ENCODE measurements at regions not wholly inside any gene's neighbourhood (a gene's known extent, or its start where the extent isn't known, plus 50 kb on each side); places are given as distances from the start of the nearest gene placed in this dataset.

DNA sequence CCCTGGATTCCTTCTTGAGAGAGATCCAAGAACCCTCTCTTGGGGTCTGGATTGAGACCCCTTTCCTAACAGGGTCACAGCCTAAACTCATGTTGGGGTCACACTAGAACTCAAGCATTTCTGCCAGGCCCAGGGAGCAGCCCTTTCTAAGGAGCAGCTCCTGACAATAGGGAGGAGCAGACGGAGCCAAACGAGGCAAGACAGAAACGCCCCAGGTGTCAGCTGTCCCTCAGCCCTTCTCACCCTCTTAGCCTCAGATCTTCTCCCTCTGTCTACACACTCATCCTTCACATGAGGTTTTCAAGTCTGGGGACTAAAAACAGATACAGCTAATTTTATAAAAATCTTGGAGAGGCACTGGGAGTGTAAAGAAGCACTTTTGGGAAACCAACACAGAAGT lies 157.2 kb downstream of the SOCS6 start:
- Mint-ChIP-seq H3K4me3 (no peak overlapping the region), H3K27ac (no peak overlapping the region), H3K9me3 (peaks cover 19% of the 10 kb centered on the region), H3K27me3 (peaks cover 5% of the 10 kb centered on the region), H3K4me1 (no peaks in the 10 kb centered on the region), H3K36me3 (ENCODE audit: low read depth) (no peaks in the 10 kb centered on the region)
- DNase-seq: no peak
- CTCF ChIA-PET: interaction anchor here (0.9 kb wide), 1 partner anchor 12 kb away, joined by 3 read pairs; no protein-coding TSS in a partner anchor
- POLR2A ChIA-PET: no interaction called here

DNA sequence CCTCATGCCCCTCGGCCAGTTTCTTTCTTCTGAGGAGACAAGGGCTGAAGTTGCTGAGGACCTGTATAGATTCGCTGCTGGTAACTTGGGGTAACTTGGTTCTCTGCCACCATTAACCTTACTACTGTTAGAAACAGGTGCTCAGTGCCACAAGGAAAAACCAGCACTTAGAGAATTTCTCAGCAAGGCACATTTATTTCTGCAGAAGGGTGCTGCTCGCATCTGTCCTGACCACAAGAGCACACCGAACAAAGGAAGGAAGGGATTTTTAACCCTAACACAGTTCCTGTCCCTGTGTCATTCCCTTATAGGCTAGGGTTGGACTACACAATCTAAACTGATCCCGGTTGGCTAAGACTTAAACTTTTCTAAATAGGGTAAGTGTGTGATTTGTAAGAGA lies 154.1 kb downstream of the SOCS6 start:
- Mint-ChIP-seq H3K9me3 (peaks cover 19% of the 10 kb centered on the region), H3K36me3 (ENCODE audit: low read depth) (no peaks in the 10 kb centered on the region), H3K4me3 (no peak overlapping the region), H3K27ac (no peak overlapping the region), H3K27me3 (peaks cover 4% of the 10 kb centered on the region), H3K4me1 (no peaks in the 10 kb centered on the region)
- DNase-seq: no peak
- ChIA-PET POLR2A (no interaction called here), CTCF (no interaction called here)

DNA sequence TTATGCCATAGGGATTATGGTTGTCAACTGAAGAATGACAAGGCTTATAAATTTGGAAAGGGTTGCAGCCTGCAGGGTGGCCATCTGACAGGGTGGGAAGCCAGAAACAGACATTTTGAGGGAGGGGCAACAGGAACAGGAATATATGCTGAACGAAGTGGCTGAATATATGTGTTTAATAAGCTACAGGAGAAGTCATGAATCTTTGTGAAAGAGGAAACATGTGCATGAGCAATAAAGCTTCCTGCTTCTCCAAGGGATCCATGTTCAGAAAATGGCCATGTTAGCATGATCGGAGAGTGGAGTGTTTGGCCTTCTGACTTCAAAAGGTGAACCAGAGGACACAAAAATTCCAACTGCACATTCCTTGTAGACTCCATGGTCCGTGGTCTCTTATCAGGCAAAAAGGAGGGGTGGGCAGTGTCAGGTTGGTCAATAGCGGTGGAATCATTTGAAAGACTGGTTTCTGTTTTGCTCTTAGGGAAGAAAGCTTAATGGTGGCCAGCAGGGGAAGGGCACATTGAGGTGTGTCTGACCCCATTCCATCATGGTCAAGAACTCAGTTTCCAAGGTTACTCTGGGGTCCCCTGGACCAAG lies 144.1 kb downstream of the SOCS6 start:
- Mint-ChIP-seq H3K9me3 (no peaks in the 10 kb centered on the region), H3K36me3 (ENCODE audit: low read depth) (no peaks in the 10 kb centered on the region), H3K27ac (no peak overlapping the region), H3K4me3 (no peak overlapping the region), H3K4me1 (peaks cover 5% of the 10 kb centered on the region), H3K27me3 (peaks cover 1% of the 10 kb centered on the region)
- no peak for DNase-seq
- CTCF ChIA-PET: interaction anchor here (0.7 to 3.5 kb wide), 6 partner anchors 18 to 748 kb away, joined by 3 to 90 read pairs (median 8); no protein-coding TSS in a partner anchor
- POLR2A ChIA-PET: no interaction called here

DNA sequence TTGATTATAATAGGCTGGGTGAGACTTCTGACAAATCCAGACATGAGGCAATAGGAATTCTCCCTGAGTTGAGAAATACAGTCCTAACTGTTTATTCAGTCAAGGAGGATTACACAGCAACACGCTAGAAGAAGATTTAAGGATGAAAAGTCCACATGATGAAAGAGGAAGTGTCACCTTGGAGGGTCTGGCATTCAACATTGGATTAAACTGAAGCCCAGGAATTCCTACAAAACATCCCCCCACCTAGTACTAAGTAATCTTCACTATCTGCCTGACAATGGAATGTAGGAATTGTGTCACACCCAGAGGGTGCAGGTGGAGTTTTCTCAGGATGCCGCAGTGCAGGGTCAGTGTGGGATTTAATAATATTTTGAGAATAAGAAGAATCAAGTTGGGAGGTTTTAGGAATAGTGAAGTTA lies 142.4 kb downstream of the SOCS6 start:
- Mint-ChIP-seq H3K27ac (no peak overlapping the region), H3K36me3 (ENCODE audit: low read depth) (no peaks in the 10 kb centered on the region), H3K9me3 (no peaks in the 10 kb centered on the region), H3K4me1 (peaks cover 8% of the 10 kb centered on the region), H3K27me3 (peaks cover 1% of the 10 kb centered on the region), H3K4me3 (no peak overlapping the region)
- DNase-seq: no peak
- ChIA-PET POLR2A (no interaction called here), CTCF (interaction anchor here (1.5 kb wide), 1 partner anchor 236 kb away, joined by 3 read pairs; no protein-coding TSS in a partner anchor)

DNA sequence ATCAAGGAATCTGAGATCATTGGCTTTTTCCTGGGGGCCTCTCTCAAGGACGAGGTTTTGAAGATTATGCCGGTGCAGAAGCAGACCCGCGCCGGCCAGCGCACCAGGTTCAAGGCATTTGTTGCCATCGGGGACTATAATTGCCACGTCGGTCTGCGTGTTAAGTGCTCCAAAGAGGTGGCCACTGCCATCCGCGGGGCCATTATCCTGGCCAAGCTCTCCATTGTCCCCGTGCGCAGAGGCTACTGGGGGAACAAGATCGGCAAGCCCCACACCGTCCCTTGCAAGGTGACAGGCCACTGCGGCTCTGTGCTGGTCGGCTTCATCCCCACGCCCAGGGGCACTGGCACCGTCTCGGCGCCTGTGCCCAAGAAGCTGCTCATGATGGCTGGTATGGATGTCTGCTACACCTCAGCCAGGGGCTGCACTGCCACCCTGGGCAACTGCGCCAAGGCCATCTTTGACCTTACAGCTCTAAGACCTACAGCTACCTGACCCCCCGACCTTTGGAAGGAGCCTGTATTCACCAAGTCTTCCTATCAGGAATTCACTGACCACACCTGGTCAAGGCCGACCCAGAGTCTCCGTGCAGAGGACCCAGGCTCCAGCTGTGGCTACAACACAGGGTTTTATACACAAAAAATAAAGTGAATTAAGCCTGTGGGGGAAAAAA lies 141.8 kb downstream of the SOCS6 start:
- Mint-ChIP-seq H3K27ac (no peak overlapping the region), H3K27me3 (peaks cover 1% of the 10 kb centered on the region), H3K9me3 (no peaks in the 10 kb centered on the region), H3K36me3 (ENCODE audit: low read depth) (no peaks in the 10 kb centered on the region), H3K4me3 (no peak overlapping the region), H3K4me1 (peaks cover 8% of the 10 kb centered on the region)
- no peak for DNase-seq
- ChIA-PET CTCF (interaction anchor here (1.5 kb wide), 1 partner anchor 236 kb away, joined by 3 read pairs; no protein-coding TSS in a partner anchor), POLR2A (no interaction called here)

DNA sequence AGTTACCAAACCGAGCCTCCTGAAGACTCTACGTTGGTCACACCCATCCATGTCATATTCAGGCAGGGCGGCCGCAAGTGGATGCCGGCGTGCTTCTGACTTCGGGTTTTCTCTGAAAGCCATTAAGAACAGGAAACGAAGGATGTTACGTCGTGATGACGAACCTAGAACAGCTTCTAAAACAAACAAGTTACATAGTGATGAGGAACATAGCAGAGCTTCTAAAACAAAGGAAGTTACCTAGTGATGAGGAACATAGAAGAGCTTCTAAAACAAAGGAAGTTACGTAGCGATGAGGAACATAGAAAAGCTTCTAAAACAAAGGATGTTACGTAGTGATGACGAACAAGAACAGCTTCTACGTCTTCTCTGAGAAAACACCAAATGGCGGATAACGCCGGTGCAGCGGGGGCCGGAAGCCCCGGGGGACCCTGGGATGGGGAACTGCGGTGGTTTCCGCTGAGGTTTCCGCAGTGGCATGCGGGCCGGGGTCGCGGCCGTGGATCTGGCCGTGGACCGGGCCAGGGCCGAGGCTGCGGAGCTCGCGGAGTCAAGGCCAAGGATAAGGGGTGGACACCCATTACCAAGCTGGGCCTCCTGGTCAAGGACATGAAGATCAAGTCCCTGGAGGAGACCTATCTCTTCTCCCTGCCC lies 141.1 kb downstream of the SOCS6 start:
- Mint-ChIP-seq H3K27me3 (peaks cover 2% of the 10 kb centered on the region), H3K36me3 (ENCODE audit: low read depth) (no peaks in the 10 kb centered on the region), H3K27ac (no peak overlapping the region), H3K4me1 (peaks cover 8% of the 10 kb centered on the region), H3K9me3 (no peaks in the 10 kb centered on the region), H3K4me3 (no peak overlapping the region)
- POLR2A ChIA-PET: no interaction called here
- DNase-seq: no peak
- CTCF ChIA-PET: interaction anchor here (1.5 kb wide), 1 partner anchor 235 kb away, joined by 3 read pairs; no protein-coding TSS in a partner anchor

DNA sequence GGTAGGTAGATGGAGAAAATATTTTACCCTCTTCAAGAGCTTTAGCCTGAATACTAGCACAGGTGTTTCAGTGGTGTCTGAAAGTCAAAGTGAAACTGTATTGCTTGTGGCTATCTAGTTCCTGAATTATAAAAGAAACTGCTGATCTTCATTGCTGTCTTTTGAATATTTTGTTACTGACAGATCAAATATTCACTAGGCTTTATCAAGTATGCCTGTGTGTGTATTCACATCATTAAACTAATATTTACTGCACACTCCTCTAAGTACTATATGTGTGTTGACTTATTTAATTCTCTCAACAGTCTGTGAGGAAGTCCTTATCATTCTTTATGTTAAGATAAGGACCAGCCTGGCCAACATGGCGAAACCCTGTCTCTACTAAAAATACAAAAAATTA lies 139.6 kb downstream of the SOCS6 start:
- Mint-ChIP-seq H3K9me3 (no peaks in the 10 kb centered on the region), H3K27ac (no peak overlapping the region), H3K27me3 (peaks cover 10% of the 10 kb centered on the region), H3K36me3 (ENCODE audit: low read depth) (no peaks in the 10 kb centered on the region), H3K4me3 (no peak overlapping the region), H3K4me1 (peaks cover 12% of the 10 kb centered on the region)
- ChIA-PET POLR2A (no interaction called here), CTCF (no interaction called here)
- no peak for DNase-seq

DNA sequence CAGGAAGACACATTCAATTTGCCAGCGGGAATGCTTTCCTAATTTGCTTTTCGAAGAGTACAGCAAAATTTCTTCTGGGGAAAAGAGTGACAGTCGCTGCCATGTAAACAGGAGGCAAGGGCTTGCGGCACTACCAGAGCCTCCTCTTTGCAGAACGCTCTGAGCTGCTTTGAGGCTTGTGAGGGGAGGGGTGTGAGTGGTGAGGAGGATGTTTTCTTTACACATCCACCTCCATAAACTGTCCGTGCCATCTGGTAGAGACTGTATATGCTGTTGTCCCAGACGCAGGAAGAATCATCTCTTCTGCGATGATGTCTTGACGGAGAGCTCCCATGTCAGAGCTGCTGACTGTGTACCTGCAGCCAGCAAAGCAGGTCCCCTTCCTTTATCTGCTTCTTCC lies 138.0 kb downstream of the SOCS6 start:
- CTCF ChIA-PET: no interaction called here
- peaks cover 23% of the 10 kb centered on the region for H3K4me1 Mint-ChIP-seq
- no peak overlapping the region for H3K4me3 Mint-ChIP-seq
- POLR2A ChIA-PET: no interaction called here
- H3K27ac Mint-ChIP-seq: no peak overlapping the region
- no peaks in the 10 kb centered on the region for H3K9me3 Mint-ChIP-seq
- peaks cover 10% of the 10 kb centered on the region for H3K27me3 Mint-ChIP-seq
- DNase-seq: no peak
- H3K36me3 Mint-ChIP-seq (ENCODE audit: low read depth): no peaks in the 10 kb centered on the region

DNA sequence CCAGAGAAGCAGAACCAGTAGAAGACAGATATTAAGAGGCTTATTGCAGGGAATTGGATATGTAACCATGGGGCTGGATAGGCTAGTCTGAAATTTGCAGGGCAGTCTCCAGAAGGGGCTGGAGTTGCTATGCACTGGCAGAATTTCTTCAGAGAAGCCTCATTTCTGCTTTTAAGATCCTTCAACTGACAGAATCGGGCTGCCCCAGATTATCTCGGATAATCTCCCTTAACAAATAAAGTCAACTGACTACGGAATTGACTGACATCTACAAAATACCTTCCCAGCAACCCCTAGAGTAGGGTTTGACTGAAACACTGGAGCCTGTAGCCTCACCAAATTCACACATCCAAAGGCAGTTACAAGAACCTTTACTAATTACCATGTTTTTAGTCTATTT lies 136.4 kb downstream of the SOCS6 start:
- no peak overlapping the region for H3K4me3 Mint-ChIP-seq
- peaks cover 23% of the 10 kb centered on the region for H3K4me1 Mint-ChIP-seq
- no peak overlapping the region for H3K27ac Mint-ChIP-seq
- POLR2A ChIA-PET: no interaction called here
- no peaks in the 10 kb centered on the region for H3K9me3 Mint-ChIP-seq
- H3K36me3 Mint-ChIP-seq (ENCODE audit: low read depth): no peaks in the 10 kb centered on the region
- CTCF ChIA-PET: interaction anchor here (1.1 kb wide), 1 partner anchor 9 kb away, joined by 3 read pairs; no protein-coding TSS in a partner anchor
- no peak for DNase-seq
- peaks cover 12% of the 10 kb centered on the region for H3K27me3 Mint-ChIP-seq

DNA sequence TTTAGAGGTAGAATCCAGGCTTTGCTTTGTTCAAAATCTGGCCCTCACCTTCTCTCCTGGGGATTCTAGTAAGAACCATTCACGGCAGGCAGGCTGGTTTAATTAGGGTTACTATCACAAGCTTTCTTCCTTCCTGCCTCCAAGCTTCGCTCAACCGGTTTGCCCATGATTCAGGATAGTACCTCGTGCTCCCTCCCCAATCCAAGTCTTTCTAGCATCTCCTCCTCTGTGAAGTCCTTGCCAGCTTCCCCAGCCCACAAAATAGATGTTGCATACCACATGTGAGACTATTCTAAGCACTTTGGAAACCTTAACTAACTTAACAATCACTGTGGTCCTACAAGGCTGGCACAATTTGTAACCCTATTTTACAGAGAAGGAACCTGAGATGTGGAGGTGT lies 135.1 kb downstream of the SOCS6 start:
- Mint-ChIP-seq H3K9me3 (no peaks in the 10 kb centered on the region), H3K4me1 (peaks cover 26% of the 10 kb centered on the region), H3K27ac (no peak overlapping the region), H3K27me3 (peaks cover 19% of the 10 kb centered on the region), H3K36me3 (ENCODE audit: low read depth) (no peaks in the 10 kb centered on the region), H3K4me3 (no peak overlapping the region)
- POLR2A ChIA-PET: no interaction called here
- CTCF ChIA-PET: interaction anchor here (1.5 kb wide), 1 partner anchor 11 kb away, joined by 4 read pairs; no protein-coding TSS in a partner anchor
- DNase-seq: no peak

DNA sequence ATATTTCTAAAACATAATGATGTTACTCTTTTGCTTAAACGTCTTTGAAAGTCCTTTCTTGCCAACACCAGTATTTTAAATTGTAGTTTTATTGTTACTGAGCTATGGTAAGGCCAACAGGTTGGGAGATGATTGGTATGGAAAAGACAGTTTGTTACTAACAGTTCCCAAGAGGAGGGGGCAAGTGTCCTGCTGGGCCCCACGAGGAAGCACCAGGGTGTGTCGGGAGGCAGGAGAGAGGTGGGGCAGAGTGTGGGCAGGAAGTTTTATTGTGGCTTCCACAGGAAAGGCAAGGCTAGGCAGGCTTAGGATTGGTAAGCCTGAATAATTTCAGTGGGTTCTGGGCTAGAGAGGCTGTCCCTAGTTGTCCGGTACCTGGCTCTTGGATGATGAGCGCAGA lies 134.3 kb downstream of the SOCS6 start:
- ChIA-PET POLR2A (no interaction called here), CTCF (interaction anchor here (1.5 kb wide), 1 partner anchor 11 kb away, joined by 4 read pairs; no protein-coding TSS in a partner anchor)
- H3K4me3 Mint-ChIP-seq: no peak overlapping the region

DNA sequence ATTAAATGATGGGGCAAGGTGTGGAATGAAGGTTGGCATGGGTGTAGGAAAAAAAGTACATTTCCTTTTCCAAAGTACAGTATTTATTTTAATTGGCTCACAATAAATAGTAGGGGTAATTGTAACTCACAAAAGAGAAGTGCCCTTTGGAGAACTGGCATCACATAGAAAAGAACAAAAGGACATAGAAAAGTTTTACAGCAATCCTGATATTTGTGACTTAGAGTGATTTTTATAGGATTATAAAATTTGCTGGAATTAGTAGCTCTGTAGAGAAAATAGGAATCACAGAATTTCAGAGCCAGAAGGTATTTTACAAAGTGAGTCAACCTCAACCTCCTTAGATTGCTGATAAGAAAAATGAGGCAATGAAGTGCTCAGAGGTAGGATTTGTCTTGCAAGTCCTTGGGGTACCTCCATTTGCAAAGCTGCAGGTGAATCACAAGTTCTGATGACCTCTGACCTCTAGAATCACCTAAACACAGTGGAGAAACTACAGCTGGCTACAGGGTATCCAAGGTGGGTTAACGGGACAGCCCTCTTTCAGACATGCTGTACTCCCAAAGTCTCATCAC lies 133.6 kb downstream of the SOCS6 start:
- ChIA-PET CTCF (interaction anchor here (1.3 to 2.3 kb wide), 3 partner anchors 12 to 227 kb away, joined by 4 to 7 read pairs (median 5); no protein-coding TSS in a partner anchor), POLR2A (no interaction called here)
- Mint-ChIP-seq H3K27me3 (peaks cover 28% of the 10 kb centered on the region), H3K27ac (no peak overlapping the region), H3K36me3 (ENCODE audit: low read depth) (no peaks in the 10 kb centered on the region), H3K4me3 (no peak overlapping the region), H3K4me1 (peaks cover 24% of the 10 kb centered on the region), H3K9me3 (no peaks in the 10 kb centered on the region)
- no peak for DNase-seq

More for the DNA sequence above, 134.3 kb downstream of the SOCS6 start:
- no peaks in the 10 kb centered on the region for H3K36me3 Mint-ChIP-seq (ENCODE audit: low read depth)
- no peak overlapping the region for H3K27ac Mint-ChIP-seq
- peaks cover 26% of the 10 kb centered on the region for H3K27me3 Mint-ChIP-seq
- no peak for DNase-seq
- H3K9me3 Mint-ChIP-seq: no peaks in the 10 kb centered on the region
- peaks cover 28% of the 10 kb centered on the region for H3K4me1 Mint-ChIP-seq
